Sigmoid colon (tissue), 4 donors: ENCODE measurements at regions not wholly inside any gene's neighbourhood (a gene's known extent, or its start where the extent isn't known, plus 50 kb on each side); places are given as distances from the start of the nearest gene placed in this dataset.

Experiments used
- CTCF ChIP-seq, 4 experiments: fragments of 450-650 bp in 3 of 4; fragments of 200-600 bp in 1 of 4; IDR thresholded peaks; one replicate each; pipeline ENCODE4 v1.5.1; 2016 to 2019; ENCODE audit warnings: antibody characterized with exemption in 4 of 4, mild to moderate bottlenecking in 3 of 4, moderate library complexity in 2 of 4
- EP300 ChIP-seq, 4 donors: sonication (generic); formaldehyde crosslinking; IDR thresholded peaks; one replicate each; pipeline ENCODE4 v1.6.1; 2017; ENCODE audit warnings: antibody characterized with exemption in 4 of 4
- POLR2A ChIP-seq, 2 donors: fragments of 450-650 bp; IDR thresholded peaks; one replicate each; pipeline ENCODE4 v1.6.1; 2016; ENCODE audit warnings: antibody characterized with exemption in 2 of 2, mild to moderate bottlenecking in 2 of 2, moderate library complexity in 2 of 2
- POLR2AphosphoS5 ChIP-seq, 4 donors: sonication (generic); formaldehyde crosslinking; IDR thresholded peaks; one replicate each; pipeline ENCODE4 v1.6.1; 2017; ENCODE audit warnings: antibody characterized with exemption in 4 of 4

GRCh38 chr6:78302411-78302810 is 564.9 kb upstream of the IRAK1BP1 start:
- TF ChIP-seq CTCF (IDR thresholded peaks at IDR 0.05), result no peak
- TF ChIP-seq EP300 (IDR thresholded peaks at IDR 0.05), result no peak
- no peak for TF ChIP-seq POLR2AphosphoS5 (IDR thresholded peaks at IDR 0.05)
- TF ChIP-seq POLR2A (IDR thresholded peaks at IDR 0.05), result no peak
